OCI-LY1 (cell line): ENCODE measurements at regions not wholly inside any gene's neighbourhood (a gene's known extent, or its start where the extent isn't known, plus 50 kb on each side); places are given as distances from the start of the nearest gene placed in this dataset.

Experiments
- H2AFZ ChIP-seq: fragments of 200-600 bp; sonication (generic), shearing (Covaris generic); 2 replicates; pipeline ENCODE4 v1.6.0; 2014; ENCODE audit warnings: antibody characterized with exemption, mild to moderate bottlenecking, low read length
- H3F3A ChIP-seq: fragments of 200-600 bp; sonication (generic), shearing (Covaris generic); 2 replicates; pipeline ENCODE4 v1.6.0; 2014; ENCODE audit warnings: mild to moderate bottlenecking, antibody characterized with exemption, low read length, moderate library complexity; ENCODE audit not compliant: insufficient read depth
- H3K27ac ChIP-seq: fragments of 200-600 bp; sonication (generic); 2 replicates; pipeline ENCODE4 v1.5.1; 2014; ENCODE audit warnings: low read length, mixed run types, mild to moderate bottlenecking, low read depth; ENCODE audit not compliant: poor library complexity, severe bottlenecking
- H3K27me3 ChIP-seq: fragments of 200-600 bp; sonication (generic); 2 replicates; pipeline ENCODE4 v1.6.0; 2014; ENCODE audit warnings: antibody characterized with exemption, mild to moderate bottlenecking, low read length, moderate library complexity; ENCODE audit not compliant: insufficient read depth
- H3K36me3 ChIP-seq: fragments of 200-600 bp; sonication (generic); 2 replicates; pipeline ENCODE4 v1.6.1; 2014; ENCODE audit warnings: mild to moderate bottlenecking, antibody characterized with exemption, low read length, moderate library complexity, mixed read lengths; ENCODE audit not compliant: insufficient read depth
- H3K4me1 ChIP-seq: fragments of 200-600 bp; sonication (generic); 2 replicates; pipeline ENCODE4 v1.5.1; 2014; ENCODE audit warnings: mild to moderate bottlenecking, low read length, moderate library complexity; ENCODE audit not compliant: insufficient read depth, severe bottlenecking
- H3K4me2 ChIP-seq: fragments of 200-600 bp; sonication (generic), shearing (Covaris generic); 2 replicates; pipeline ENCODE4 v1.6.1; 2014; ENCODE audit warnings: low read length
- H3K4me3 ChIP-seq: fragments of 200-600 bp; sonication (generic); 2 replicates; pipeline ENCODE4 v1.5.1; 2014; ENCODE audit warnings: low read length, low read depth, mild to moderate bottlenecking, mixed read lengths; ENCODE audit not compliant: poor library complexity, severe bottlenecking
- H3K79me2 ChIP-seq: fragments of 200-600 bp; shearing (Covaris generic); 2 replicates; pipeline ENCODE4 v1.6.1; 2016; ENCODE audit warnings: mixed run types, low read length, mixed read lengths; ENCODE audit not compliant: insufficient read depth
- H3K9ac ChIP-seq: fragments of 200-600 bp; sonication (generic), shearing (Covaris generic); 2 replicates; pipeline ENCODE4 v1.6.1; 2014; ENCODE audit warnings: mild to moderate bottlenecking, low read length, mixed read lengths
- H3K9me2 ChIP-seq: fragments of 200-600 bp; sonication (generic), shearing (Covaris generic); 2 replicates; pipeline ENCODE4 v1.6.1; 2014; ENCODE audit warnings: low read depth, mild to moderate bottlenecking, low read length, mixed read lengths
- H3K9me3 ChIP-seq: fragments of 200-600 bp; shearing (Covaris generic); 2 replicates; pipeline ENCODE4 v1.6.1; 2014; ENCODE audit warnings: low read length, mixed read lengths
- H4K20me1 ChIP-seq: fragments of 200-600 bp; sonication (generic), shearing (Covaris generic); 2 replicates; pipeline ENCODE4 v1.6.0; 2016; ENCODE audit warnings: mild to moderate bottlenecking, low read length; ENCODE audit not compliant: insufficient read depth
- EZH2 ChIP-seq: fragments of 200-600 bp; sonication (generic), shearing (Covaris generic); IDR thresholded peaks from 2 replicates; pipeline ENCODE4 v1.8.0; 2017; ENCODE audit warnings: borderline replicate concordance, mixed run types, mild to moderate bottlenecking, antibody characterized with exemption, low read length, moderate library complexity, mixed read lengths
- TF ChIP-seq, protein P1 (sequence below): fragments of 200-600 bp; sonication (generic), shearing (Covaris generic); IDR thresholded peaks from 2 replicates; pipeline ENCODE4 v1.5.1; 2017; ENCODE audit warnings: mild to moderate bottlenecking, antibody characterized with exemption, low read length, moderate library complexity, mixed read lengths

DNA sequence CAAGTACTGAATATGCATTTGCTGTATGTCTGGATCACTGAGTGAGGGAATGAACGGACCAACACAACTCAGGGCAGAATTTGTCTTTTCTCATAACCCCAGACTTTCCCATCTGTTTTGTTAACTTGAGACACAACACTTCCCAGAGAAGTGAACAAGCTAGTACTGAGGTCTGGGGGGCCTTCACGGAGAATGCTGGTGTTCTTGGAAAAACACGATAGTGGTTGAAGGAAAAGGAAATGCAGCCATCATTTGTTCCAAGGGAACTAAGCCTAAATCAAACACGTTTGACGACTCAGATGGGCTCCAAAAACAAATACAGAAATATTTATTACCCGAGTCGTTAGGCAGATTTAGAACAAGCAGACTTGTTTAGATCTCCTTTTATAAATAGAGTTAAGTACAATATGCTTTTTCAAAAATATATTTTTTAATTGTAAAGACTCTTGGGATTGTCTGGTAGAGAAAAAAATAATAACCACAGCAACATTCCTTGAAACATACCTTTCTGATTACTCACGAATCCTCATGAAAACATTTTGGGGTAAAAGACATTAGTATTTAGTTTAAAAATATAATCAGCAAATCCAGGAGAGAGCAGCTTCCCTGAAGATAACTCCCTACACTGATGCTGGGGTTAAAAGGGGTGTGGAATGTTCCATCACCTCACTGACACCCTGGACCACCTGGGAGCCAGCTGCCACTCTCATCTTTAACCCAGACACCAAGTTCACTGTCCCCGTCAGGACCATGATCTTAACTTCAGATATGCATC, 427.7 kb upstream of the RUNX1 start:
- Histone ChIP-seq H3F3A (no peaks in the 10 kb centered on the region), H3K9me3 (no peaks in the 10 kb centered on the region), H3K9ac (no peak overlapping the region), H3K27ac (no peak overlapping the region), H4K20me1 (no peaks in the 10 kb centered on the region), H2AFZ (no peak overlapping the region), H3K4me3 (no peak overlapping the region), H3K4me2 (no peak overlapping the region), H3K27me3 (no peaks in the 10 kb centered on the region), H3K9me2 (no peaks in the 10 kb centered on the region), H3K4me1 (no peaks in the 10 kb centered on the region), H3K36me3 (no peaks in the 10 kb centered on the region), H3K79me2 (no peaks in the 10 kb centered on the region)
- TF ChIP-seq, protein P1, sequence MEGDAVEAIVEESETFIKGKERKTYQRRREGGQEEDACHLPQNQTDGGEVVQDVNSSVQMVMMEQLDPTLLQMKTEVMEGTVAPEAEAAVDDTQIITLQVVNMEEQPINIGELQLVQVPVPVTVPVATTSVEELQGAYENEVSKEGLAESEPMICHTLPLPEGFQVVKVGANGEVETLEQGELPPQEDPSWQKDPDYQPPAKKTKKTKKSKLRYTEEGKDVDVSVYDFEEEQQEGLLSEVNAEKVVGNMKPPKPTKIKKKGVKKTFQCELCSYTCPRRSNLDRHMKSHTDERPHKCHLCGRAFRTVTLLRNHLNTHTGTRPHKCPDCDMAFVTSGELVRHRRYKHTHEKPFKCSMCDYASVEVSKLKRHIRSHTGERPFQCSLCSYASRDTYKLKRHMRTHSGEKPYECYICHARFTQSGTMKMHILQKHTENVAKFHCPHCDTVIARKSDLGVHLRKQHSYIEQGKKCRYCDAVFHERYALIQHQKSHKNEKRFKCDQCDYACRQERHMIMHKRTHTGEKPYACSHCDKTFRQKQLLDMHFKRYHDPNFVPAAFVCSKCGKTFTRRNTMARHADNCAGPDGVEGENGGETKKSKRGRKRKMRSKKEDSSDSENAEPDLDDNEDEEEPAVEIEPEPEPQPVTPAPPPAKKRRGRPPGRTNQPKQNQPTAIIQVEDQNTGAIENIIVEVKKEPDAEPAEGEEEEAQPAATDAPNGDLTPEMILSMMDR = no peak
- no peak for TF ChIP-seq EZH2

DNA sequence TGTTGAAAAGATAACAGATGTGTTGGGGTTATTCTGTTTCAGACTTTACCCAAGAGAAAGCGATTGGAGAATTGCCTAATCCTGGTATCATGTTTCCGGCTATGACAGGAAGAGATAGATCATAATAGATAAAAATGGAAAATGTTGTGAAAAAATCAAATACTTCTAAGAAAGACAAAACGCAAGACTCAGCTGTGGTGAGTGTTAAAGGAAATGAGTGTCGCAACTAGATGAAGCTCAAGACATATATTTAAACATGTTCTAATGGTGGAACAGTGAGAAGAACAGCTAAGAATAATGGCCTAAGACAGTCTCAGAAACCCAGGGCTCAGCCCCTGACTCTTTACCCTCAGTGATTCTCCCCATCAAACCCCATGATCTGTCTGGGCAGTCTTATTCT, 426.7 kb upstream of the RUNX1 start:
- Histone ChIP-seq H3K4me2 (no peak overlapping the region), H3K9me3 (no peaks in the 10 kb centered on the region), H3K79me2 (no peaks in the 10 kb centered on the region), H3K27me3 (no peaks in the 10 kb centered on the region), H3K9ac (no peak overlapping the region), H3K36me3 (no peaks in the 10 kb centered on the region), H4K20me1 (no peaks in the 10 kb centered on the region), H3K4me1 (no peaks in the 10 kb centered on the region), H3K9me2 (no peaks in the 10 kb centered on the region), H3F3A (no peaks in the 10 kb centered on the region), H3K27ac (no peak overlapping the region), H3K4me3 (no peak overlapping the region), H2AFZ (no peak overlapping the region)
- TF ChIP-seq, protein P1 = no peak
- no peak for TF ChIP-seq EZH2

DNA sequence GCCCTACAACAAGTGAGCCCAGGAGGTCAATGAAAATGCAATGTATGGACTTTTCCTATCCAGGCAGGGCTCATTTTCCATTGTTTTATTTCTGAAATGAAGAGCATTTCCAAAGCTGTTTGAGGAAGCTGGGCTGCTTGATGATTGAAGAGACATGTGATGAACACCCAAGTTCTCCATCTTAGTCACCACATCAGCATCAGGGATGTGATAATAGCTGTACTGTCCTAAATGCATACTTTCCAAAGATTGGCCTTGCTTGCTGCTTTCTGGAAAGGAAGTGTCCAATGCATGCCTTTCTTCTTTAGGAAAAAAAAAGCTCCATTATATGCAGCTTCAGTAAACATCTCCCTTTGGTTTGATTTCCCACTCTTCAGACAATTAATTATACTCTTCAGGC, 425.9 kb upstream of the RUNX1 start:
- Histone ChIP-seq H4K20me1 (no peaks in the 10 kb centered on the region), H3K27me3 (no peaks in the 10 kb centered on the region), H3K79me2 (no peaks in the 10 kb centered on the region), H2AFZ (no peak overlapping the region), H3K4me3 (no peak overlapping the region), H3K9me3 (no peaks in the 10 kb centered on the region), H3K4me1 (no peaks in the 10 kb centered on the region), H3K9me2 (no peaks in the 10 kb centered on the region), H3F3A (no peaks in the 10 kb centered on the region), H3K36me3 (no peaks in the 10 kb centered on the region), H3K27ac (no peak overlapping the region), H3K9ac (no peak overlapping the region), H3K4me2 (no peak overlapping the region)
- TF ChIP-seq EZH2 = no peak
- TF ChIP-seq, protein P1 = no peak
